ENCODE measurements at regions not wholly inside any gene's neighbourhood (a gene's known extent, or its start where the extent isn't known, plus 50 kb on each side); places are given as distances from the start of the nearest gene placed in this dataset.
"Not testable (repeated sequence)": the region's sequence is repeated elsewhere in the genome, so short reads cannot be mapped to it uniquely, and the experiment has no call there.

- Histone ChIP-seq H3K9me3 (ENCODE audit: control insufficient read depth, insufficient read depth, low read length) (no peaks in the 10 kb centered on the region), H4K20me1 (ENCODE audit: control insufficient read depth, insufficient read depth, low read depth, low read length) (no peaks in the 10 kb centered on the region), H3K4me1 (ENCODE audit: control insufficient read depth, low read length) (no peaks in the 10 kb centered on the region), H3F3A (ENCODE audit: control insufficient read depth, insufficient read depth) (no peaks in the 10 kb centered on the region), H3K36me3 (ENCODE audit: control insufficient read depth, low read length) (no peaks in the 10 kb centered on the region), H3K4me3 (ENCODE audit: low read length) (no peak overlapping the region), H3K4me2 (ENCODE audit: low read length) (no peak overlapping the region), H3K9me2 (replicated peaks; ENCODE audit: control insufficient read depth, low read length) (no peaks in the 10 kb centered on the region), H3K27ac (ENCODE audit: low read depth, low read length) (no peak overlapping the region), H3K27me3 (ENCODE audit: control insufficient read depth, low read length) (no peaks in the 10 kb centered on the region), H3K79me2 (ENCODE audit: control insufficient read depth, low read length) (no peaks in the 10 kb centered on the region)
- TF ChIP-seq CTCF (IDR thresholded peaks at IDR 0.05; ENCODE audit: low read depth, low read length, poor library complexity, severe bottlenecking) (no peak), EZH2phosphoT487 (IDR thresholded peaks at IDR 0.05; ENCODE audit: borderline replicate concordance, low read length) (no peak)
Observed at GRCh38 chr5:12947379-12947778, 997.1 kb downstream of the DNAH5 start.

- not testable (repeated sequence) for H3K27ac ChIP-seq (ENCODE audit: low read depth, low read length); H3K9me2 ChIP-seq (replicated peaks; ENCODE audit: control insufficient read depth, low read length); H3F3A ChIP-seq (ENCODE audit: control insufficient read depth, insufficient read depth); H3K79me2 ChIP-seq (ENCODE audit: control insufficient read depth, low read length); H3K36me3 ChIP-seq (ENCODE audit: control insufficient read depth, low read length); H3K4me2 ChIP-seq (ENCODE audit: low read length); H3K4me3 ChIP-seq (ENCODE audit: low read length); H3K4me1 ChIP-seq (ENCODE audit: control insufficient read depth, low read length); H4K20me1 ChIP-seq (ENCODE audit: control insufficient read depth, insufficient read depth, low read depth, low read length); H3K27me3 ChIP-seq (ENCODE audit: control insufficient read depth, low read length); H3K9me3 ChIP-seq (ENCODE audit: control insufficient read depth, insufficient read depth, low read length)
Observed at GRCh38 chr5:12945477-12945876, 999.0 kb downstream of the DNAH5 start.

- H3K4me1 ChIP-seq (ENCODE audit: control insufficient read depth, low read length) = no peaks in the 10 kb centered on the region
- H3K9me3 ChIP-seq (ENCODE audit: control insufficient read depth, insufficient read depth, low read length) = peaks cover 8% of the 10 kb centered on the region; the same call in 1 of the 2 replicates
- H4K20me1 ChIP-seq (ENCODE audit: control insufficient read depth, insufficient read depth, low read depth, low read length) = no peaks in the 10 kb centered on the region
- H3K4me3 ChIP-seq (ENCODE audit: low read length) = no peak overlapping the region
- no peak for TF ChIP-seq EZH2phosphoT487 (IDR thresholded peaks at IDR 0.05; ENCODE audit: borderline replicate concordance, low read length)
- no peak for TF ChIP-seq CTCF (IDR thresholded peaks at IDR 0.05; ENCODE audit: low read depth, low read length, poor library complexity, severe bottlenecking)
- H3F3A ChIP-seq (ENCODE audit: control insufficient read depth, insufficient read depth) = no peaks in the 10 kb centered on the region
- H3K27me3 ChIP-seq (ENCODE audit: control insufficient read depth, low read length) = no peaks in the 10 kb centered on the region
- H3K36me3 ChIP-seq (ENCODE audit: control insufficient read depth, low read length) = no peaks in the 10 kb centered on the region
- no peak overlapping the region for H3K4me2 ChIP-seq (ENCODE audit: low read length)
- H3K27ac ChIP-seq (ENCODE audit: low read depth, low read length) = no peak overlapping the region
- H3K79me2 ChIP-seq (ENCODE audit: control insufficient read depth, low read length) = no peaks in the 10 kb centered on the region
- H3K9me2 ChIP-seq (replicated peaks; ENCODE audit: control insufficient read depth, low read length) = no peaks in the 10 kb centered on the region
Observed at GRCh38 chr5:12936221-12936620, 1008.3 kb downstream of the DNAH5 start.

GRCh38 chr5:12934722-12935121, 1009.8 kb downstream of the DNAH5 start:
- Histone ChIP-seq H3K4me1 (ENCODE audit: control insufficient read depth, low read length) (no peaks in the 10 kb centered on the region), H3K9me2 (replicated peaks; ENCODE audit: control insufficient read depth, low read length) (no peaks in the 10 kb centered on the region), H3K4me3 (ENCODE audit: low read length) (no peak overlapping the region), H3K9me3 (ENCODE audit: control insufficient read depth, insufficient read depth, low read length) (peaks cover 8% of the 10 kb centered on the region; the same call in 1 of the 2 replicates), H3K79me2 (ENCODE audit: control insufficient read depth, low read length) (no peaks in the 10 kb centered on the region), H4K20me1 (ENCODE audit: control insufficient read depth, insufficient read depth, low read depth, low read length) (no peaks in the 10 kb centered on the region), H3K27me3 (ENCODE audit: control insufficient read depth, low read length) (no peaks in the 10 kb centered on the region), H3F3A (ENCODE audit: control insufficient read depth, insufficient read depth) (no peaks in the 10 kb centered on the region), H3K4me2 (ENCODE audit: low read length) (no peak overlapping the region), H3K27ac (ENCODE audit: low read depth, low read length) (no peak overlapping the region), H3K36me3 (ENCODE audit: control insufficient read depth, low read length) (no peaks in the 10 kb centered on the region)
- no peak for TF ChIP-seq CTCF (IDR thresholded peaks at IDR 0.05; ENCODE audit: low read depth, low read length, poor library complexity, severe bottlenecking)
- no peak for TF ChIP-seq EZH2phosphoT487 (IDR thresholded peaks at IDR 0.05; ENCODE audit: borderline replicate concordance, low read length)

All from DOHH2 (cell line).